ENCODE measurements at regions not wholly inside any gene's neighbourhood (a gene's known extent, or its start where the extent isn't known, plus 50 kb on each side); places are given as distances from the start of the nearest gene placed in this dataset.

GRCh38 chr14:58746701-58747100, 108.9 kb downstream of the DACT1 start:
- TF ChIP-seq FOXM1 (IDR thresholded peaks at IDR 0.05; ENCODE audit: low read depth), result no peak
- TF ChIP-seq EP300 (IDR thresholded peaks at IDR 0.05; ENCODE audit: borderline replicate concordance in 1 of 2, low read depth in 1 of 2, low read length in 1 of 2), result no peak
- TF ChIP-seq TEAD4 (IDR thresholded peaks at IDR 0.05; ENCODE audit: borderline replicate concordance, insufficient read depth), result no peak
- TF ChIP-seq GATA2 (CRISPR knock-in tag; IDR thresholded peaks at IDR 0.05), result no peak
- TF ChIP-seq, protein P1, sequence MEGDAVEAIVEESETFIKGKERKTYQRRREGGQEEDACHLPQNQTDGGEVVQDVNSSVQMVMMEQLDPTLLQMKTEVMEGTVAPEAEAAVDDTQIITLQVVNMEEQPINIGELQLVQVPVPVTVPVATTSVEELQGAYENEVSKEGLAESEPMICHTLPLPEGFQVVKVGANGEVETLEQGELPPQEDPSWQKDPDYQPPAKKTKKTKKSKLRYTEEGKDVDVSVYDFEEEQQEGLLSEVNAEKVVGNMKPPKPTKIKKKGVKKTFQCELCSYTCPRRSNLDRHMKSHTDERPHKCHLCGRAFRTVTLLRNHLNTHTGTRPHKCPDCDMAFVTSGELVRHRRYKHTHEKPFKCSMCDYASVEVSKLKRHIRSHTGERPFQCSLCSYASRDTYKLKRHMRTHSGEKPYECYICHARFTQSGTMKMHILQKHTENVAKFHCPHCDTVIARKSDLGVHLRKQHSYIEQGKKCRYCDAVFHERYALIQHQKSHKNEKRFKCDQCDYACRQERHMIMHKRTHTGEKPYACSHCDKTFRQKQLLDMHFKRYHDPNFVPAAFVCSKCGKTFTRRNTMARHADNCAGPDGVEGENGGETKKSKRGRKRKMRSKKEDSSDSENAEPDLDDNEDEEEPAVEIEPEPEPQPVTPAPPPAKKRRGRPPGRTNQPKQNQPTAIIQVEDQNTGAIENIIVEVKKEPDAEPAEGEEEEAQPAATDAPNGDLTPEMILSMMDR (IDR thresholded peaks at IDR 0.05), result no peak
- no peak for TF ChIP-seq GABPA (IDR thresholded peaks at IDR 0.05; ENCODE audit: low read depth)
- TF ChIP-seq EZH2phosphoT487 (IDR thresholded peaks at IDR 0.05; ENCODE audit: borderline replicate concordance, low read depth), result no peak
- no peak for TF ChIP-seq NRF1 (IDR thresholded peaks at IDR 0.05; ENCODE audit: low read depth, low read length)
- TF ChIP-seq CHD2 (IDR thresholded peaks at IDR 0.05; ENCODE audit: low read length, partially characterized antibody), result no peak
- TF ChIP-seq YY1 (IDR thresholded peaks at IDR 0.05; ENCODE audit: low read depth), result no peak
- no peak for TF ChIP-seq POLR2AphosphoS5 (IDR thresholded peaks at IDR 0.05; ENCODE audit: low read depth, low read length)
